Vagina (tissue), 2 donors: ENCODE measurements at regions not wholly inside any gene's neighbourhood (a gene's known extent, or its start where the extent isn't known, plus 50 kb on each side); places are given as distances from the start of the nearest gene placed in this dataset.

Experiments
- DNase-seq, 2 donors: peaks; one replicate each; pipeline ENCODE4 v3.0.0-alpha.2; 2017; ENCODE audit errors: extremely low spot score in 2 of 2
- H3K27ac ChIP-seq: fragments of 200-600 bp; sonication (generic); one replicate; pipeline ENCODE4 v1.5.1; 2019
- H3K27me3 ChIP-seq: fragments of 200-600 bp; sonication (generic); one replicate; pipeline ENCODE4 v1.5.1; 2019
- H3K36me3 ChIP-seq, 2 donors: fragments of 200-600 bp; sonication (generic); one replicate each; pipeline ENCODE4 v1.5.1; 2017 to 2019
- H3K4me1 ChIP-seq: fragments of 200-600 bp; sonication (generic); one replicate; pipeline ENCODE4 v1.5.1; 2019
- H3K4me3 ChIP-seq, 2 donors: fragments of 200-600 bp; sonication (generic); 1 replicate in 1 of 2; 2 replicates in 1 of 2; pipeline ENCODE4 v1.5.1; 2016 to 2019
- H3K9me3 ChIP-seq: fragments of 200-600 bp; sonication (generic); one replicate; pipeline ENCODE4 v1.5.1; 2019
- POLR2A ChIP-seq, 2 donors: fragments of 450-650 bp; IDR thresholded peaks; one replicate each; pipeline ENCODE4 v1.6.1; 2017; ENCODE audit warnings: antibody characterized with exemption in 2 of 2, mild to moderate bottlenecking in 2 of 2, moderate library complexity in 2 of 2
- POLR2AphosphoS5 ChIP-seq, 2 donors: sonication (generic); formaldehyde crosslinking; IDR thresholded peaks; one replicate each; pipeline ENCODE4 v1.9.0; 2017; ENCODE audit warnings: antibody characterized with exemption in 2 of 2, mild to moderate bottlenecking in 2 of 2, low read depth in 1 of 2; ENCODE audit not compliant: insufficient read depth in 1 of 2
- intact Hi-C: fragments of 100-400 bp; cut with DNase I; formaldehyde crosslinking; loops from one replicate; pipeline ENCODE4 v1.15.1; 2023
- TF ChIP-seq, protein P1 (sequence below), 3 experiments: fragments of 450-650 bp in 2 of 3; fragments of 200-600 bp in 1 of 3; sonication (generic) in 1 of 3; IDR thresholded peaks; one replicate each; pipeline ENCODE4 v1.5.1; 2017 to 2019; ENCODE audit warnings: antibody characterized with exemption in 3 of 3, mild to moderate bottlenecking in 2 of 3, moderate library complexity in 2 of 3

DNA sequence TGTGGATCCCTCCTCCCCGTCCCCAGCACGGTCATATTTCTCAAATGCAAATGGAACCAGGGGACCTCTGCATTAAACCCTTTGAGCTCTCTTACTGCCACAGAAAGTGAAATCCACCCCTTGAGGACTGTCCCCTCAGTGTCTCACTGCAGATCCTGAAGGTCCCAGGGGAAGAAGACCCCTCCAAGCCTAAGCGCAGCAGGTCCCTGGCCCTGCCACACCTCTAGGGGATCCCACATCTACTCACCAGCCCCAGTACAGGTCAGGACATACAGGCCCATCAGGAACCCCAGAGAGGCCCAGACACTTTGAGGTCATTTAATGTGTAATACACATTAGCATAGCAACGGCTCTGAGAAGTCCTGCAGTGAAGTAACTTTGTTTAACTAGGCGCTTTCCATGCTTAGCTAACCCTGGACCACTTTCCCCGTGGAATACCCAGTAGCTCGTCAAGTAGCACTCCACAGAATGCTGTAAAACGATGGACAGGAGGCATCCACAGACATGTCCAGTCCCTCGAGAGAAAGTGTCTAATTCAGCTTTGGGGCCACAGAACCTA is 54.7 kb upstream of the ALDH1B1 start:
- DNase-seq = peak; percentile 65 to 72
- H3K4me1 ChIP-seq = no peaks in the 10 kb centered on the region
- intact Hi-C loops = no loop called here
- TF ChIP-seq POLR2AphosphoS5 (IDR thresholded peaks at IDR 0.05; ENCODE audit: insufficient read depth in 1 of 2, low read depth in 1 of 2) = no peak
- no peak for TF ChIP-seq POLR2A (IDR thresholded peaks at IDR 0.05)
- TF ChIP-seq, protein P1, sequence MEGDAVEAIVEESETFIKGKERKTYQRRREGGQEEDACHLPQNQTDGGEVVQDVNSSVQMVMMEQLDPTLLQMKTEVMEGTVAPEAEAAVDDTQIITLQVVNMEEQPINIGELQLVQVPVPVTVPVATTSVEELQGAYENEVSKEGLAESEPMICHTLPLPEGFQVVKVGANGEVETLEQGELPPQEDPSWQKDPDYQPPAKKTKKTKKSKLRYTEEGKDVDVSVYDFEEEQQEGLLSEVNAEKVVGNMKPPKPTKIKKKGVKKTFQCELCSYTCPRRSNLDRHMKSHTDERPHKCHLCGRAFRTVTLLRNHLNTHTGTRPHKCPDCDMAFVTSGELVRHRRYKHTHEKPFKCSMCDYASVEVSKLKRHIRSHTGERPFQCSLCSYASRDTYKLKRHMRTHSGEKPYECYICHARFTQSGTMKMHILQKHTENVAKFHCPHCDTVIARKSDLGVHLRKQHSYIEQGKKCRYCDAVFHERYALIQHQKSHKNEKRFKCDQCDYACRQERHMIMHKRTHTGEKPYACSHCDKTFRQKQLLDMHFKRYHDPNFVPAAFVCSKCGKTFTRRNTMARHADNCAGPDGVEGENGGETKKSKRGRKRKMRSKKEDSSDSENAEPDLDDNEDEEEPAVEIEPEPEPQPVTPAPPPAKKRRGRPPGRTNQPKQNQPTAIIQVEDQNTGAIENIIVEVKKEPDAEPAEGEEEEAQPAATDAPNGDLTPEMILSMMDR (IDR thresholded peaks at IDR 0.05) = no peak
- H3K27ac ChIP-seq = no peak overlapping the region
- H3K36me3 ChIP-seq = no peaks in the 10 kb centered on the region
- no peak overlapping the region for H3K4me3 ChIP-seq
- no peaks in the 10 kb centered on the region for H3K9me3 ChIP-seq
- no peaks in the 10 kb centered on the region for H3K27me3 ChIP-seq

DNA sequence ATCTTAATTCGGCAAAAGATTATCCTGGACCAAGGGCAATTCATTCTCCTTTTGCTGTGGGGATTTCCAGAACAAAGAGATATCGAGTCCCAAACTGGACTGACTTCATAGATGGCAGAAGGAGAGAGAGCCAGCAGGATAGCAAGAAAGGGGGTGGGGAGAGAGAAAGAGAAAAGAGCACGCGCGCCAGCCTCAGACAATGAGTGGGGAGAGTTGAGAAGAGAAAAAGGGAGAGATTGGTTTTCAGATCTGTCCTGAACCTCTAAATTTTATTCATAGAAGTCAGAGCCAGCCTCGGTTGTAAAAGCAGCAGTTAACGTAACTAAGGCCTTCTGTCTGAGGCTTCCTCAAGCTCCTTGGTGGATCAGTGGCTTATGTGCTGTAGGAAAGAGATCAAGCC is 55.3 kb upstream of the ALDH1B1 start:
- Histone ChIP-seq H3K27me3 (no peaks in the 10 kb centered on the region), H3K36me3 (no peaks in the 10 kb centered on the region), H3K9me3 (no peaks in the 10 kb centered on the region), H3K27ac (no peak overlapping the region), H3K4me1 (no peaks in the 10 kb centered on the region), H3K4me3 (no peak overlapping the region)
- peak; percentile 28 to 32 for DNase-seq
- intact Hi-C loops = no loop called here
- no peak for TF ChIP-seq POLR2A (IDR thresholded peaks at IDR 0.05)
- TF ChIP-seq, protein P1 (IDR thresholded peaks at IDR 0.05) = no peak
- no peak for TF ChIP-seq POLR2AphosphoS5 (IDR thresholded peaks at IDR 0.05; ENCODE audit: insufficient read depth in 1 of 2, low read depth in 1 of 2)

DNA sequence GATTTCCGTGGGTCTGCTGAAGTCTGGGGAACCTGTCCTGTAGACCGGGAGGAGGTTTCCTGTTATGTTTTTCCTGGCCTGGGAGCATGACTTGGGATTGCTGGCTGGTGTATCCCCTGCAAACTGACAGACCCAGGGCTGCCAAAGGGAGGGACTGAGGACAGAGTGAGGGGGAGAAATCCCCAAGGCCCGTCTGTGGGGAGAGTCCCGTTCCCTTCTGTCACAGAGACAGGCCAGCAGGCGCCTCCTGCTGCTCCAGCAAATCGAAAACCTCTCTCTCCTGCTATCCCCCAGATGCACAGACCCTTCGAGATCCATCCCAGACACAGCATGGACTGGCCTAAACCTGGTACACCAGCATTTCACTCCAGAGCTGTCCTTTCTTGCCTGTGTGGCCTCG is 56.2 kb upstream of the ALDH1B1 start:
- Histone ChIP-seq H3K4me3 (no peak overlapping the region), H3K9me3 (no peaks in the 10 kb centered on the region), H3K27ac (no peak overlapping the region), H3K27me3 (no peaks in the 10 kb centered on the region), H3K36me3 (no peaks in the 10 kb centered on the region), H3K4me1 (no peaks in the 10 kb centered on the region)
- DNase-seq = peak in 1 of 2 donors; percentile 70
- intact Hi-C loops = no loop called here
- TF ChIP-seq, protein P1 (IDR thresholded peaks at IDR 0.05) = no peak
- TF ChIP-seq POLR2A (IDR thresholded peaks at IDR 0.05) (no peak), POLR2AphosphoS5 (IDR thresholded peaks at IDR 0.05; ENCODE audit: insufficient read depth in 1 of 2, low read depth in 1 of 2) (no peak)

DNA sequence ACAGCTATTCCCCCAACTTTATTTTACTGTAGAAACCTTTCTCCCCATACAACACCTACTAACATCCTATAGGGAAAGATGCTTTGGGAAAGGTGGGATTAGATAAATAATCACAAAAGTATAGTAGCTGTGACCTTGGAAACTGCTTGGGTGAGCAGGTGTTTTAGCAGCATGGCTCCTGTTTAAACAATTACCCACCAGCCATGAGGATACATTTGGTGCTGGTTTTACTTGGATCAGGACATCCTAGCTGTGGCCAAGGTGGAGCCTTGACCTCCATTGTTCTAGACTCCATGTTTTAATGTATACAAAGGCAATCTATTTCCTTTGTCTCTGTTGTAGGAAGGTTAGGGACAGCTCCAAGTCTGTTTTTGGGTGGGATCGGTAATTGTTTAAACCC is 56.8 kb upstream of the ALDH1B1 start:
- Histone ChIP-seq H3K36me3 (no peaks in the 10 kb centered on the region), H3K4me1 (no peaks in the 10 kb centered on the region), H3K27me3 (no peaks in the 10 kb centered on the region), H3K4me3 (no peak overlapping the region), H3K9me3 (no peaks in the 10 kb centered on the region), H3K27ac (no peak overlapping the region)
- TF ChIP-seq, protein P1 (IDR thresholded peaks at IDR 0.05) = no peak
- intact Hi-C loops = no loop called here
- peak in 1 of 2 donors; percentile 49 for DNase-seq

DNA sequence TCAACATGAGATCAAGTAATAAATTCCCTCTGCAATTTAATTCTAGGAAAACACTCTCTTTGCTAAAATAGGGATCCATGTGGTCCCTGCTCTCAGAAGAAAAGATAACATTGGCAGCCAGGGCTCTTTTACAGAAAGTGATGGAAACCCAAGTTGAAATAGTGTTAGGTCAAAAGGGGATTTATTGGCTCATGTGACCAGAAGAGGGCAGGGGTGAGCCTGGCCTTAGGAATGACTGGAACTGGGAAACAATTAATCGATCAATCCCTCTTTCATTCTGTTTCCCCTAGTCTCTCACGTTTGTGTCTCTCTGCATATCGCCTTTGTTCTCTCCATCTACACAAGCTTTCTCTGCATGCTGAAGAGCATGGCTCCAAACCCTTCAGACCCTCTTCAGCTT is 58.3 kb upstream of the ALDH1B1 start:
- H3K4me1 ChIP-seq = no peaks in the 10 kb centered on the region
- TF ChIP-seq POLR2A (IDR thresholded peaks at IDR 0.05) (no peak), POLR2AphosphoS5 (IDR thresholded peaks at IDR 0.05; ENCODE audit: insufficient read depth in 1 of 2, low read depth in 1 of 2) (no peak)
- TF ChIP-seq, protein P1 (IDR thresholded peaks at IDR 0.05) = no peak
- no peak overlapping the region for H3K4me3 ChIP-seq
- no peaks in the 10 kb centered on the region for H3K27me3 ChIP-seq
- H3K27ac ChIP-seq = no peak overlapping the region
- DNase-seq = no peak
- H3K9me3 ChIP-seq = no peaks in the 10 kb centered on the region
- H3K36me3 ChIP-seq = no peaks in the 10 kb centered on the region
- intact Hi-C loops = no loop called here
